Stimulated activated CD8-positive, alpha-beta memory T cell treated with anti-CD3 and anti-CD28 coated beads, Interleukin-7, amount 100 ng/mL, for 4 hours (primary cell): ENCODE measurements at regions not wholly inside any gene's neighbourhood (a gene's known extent, or its start where the extent isn't known, plus 50 kb on each side); places are given as distances from the start of the nearest gene placed in this dataset.
"Not testable (repeated sequence)": the region's sequence is repeated elsewhere in the genome, so short reads cannot be mapped to it uniquely, and the experiment has no call there.

Experiments used
- DNase-seq, 2 donors: peaks; one replicate each; pipeline ENCODE4 v3.0.0-alpha.2; 2020; ENCODE audit warnings: low read depth in 2 of 2

DNA sequence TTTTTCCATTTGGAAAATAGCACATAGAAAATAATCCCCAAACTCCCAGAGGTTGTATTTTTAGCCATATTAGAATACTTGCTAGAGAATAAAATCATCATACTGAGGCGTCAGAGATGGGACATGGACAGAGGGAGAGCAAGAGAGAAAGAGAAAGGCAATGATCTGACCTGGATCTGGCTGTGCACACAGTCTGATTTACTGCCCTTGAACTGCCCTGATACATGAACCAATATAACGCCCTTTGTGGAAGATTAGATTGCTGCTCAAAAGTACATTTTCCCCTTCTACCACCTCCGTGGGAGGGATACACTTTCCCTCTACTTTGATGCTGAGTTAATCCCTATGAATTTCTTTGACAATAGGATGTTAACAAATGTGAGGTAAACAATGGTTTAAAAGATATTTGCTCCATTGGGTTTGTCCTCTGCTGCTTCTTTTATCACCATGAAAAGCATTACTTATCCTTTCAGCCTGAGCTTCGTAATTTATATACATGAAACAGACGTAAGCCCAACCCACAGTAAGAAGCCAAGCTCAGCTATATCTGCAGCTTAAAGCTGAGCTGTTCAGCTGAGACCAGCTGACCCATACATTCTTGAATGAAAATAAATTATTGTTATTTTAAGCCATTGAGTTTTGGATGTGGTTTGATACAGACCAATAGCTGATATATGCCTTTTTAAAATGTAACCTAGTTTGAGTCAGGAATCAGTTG, 1664.6 kb upstream of the CELF4 start:
- no peak for DNase-seq

DNA sequence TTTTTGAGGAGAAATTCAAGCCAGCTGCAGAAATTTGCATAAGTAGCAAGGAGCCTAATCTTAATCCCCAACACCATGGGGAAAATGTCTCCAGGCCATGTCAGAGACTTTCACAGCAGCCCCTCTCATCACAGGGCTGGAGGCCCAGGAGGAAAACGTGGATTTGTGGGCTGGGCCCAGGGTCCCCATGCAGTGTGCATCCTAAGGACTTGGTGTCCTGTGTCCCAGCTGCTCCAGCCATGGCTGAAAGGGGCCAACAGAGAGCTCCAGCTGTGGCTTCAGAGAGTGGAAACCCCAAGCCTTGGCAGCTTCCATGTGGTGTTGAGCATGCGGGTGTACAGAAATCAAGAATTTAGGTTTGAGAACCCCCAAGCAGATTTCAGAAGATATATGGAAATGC, 1662.2 kb upstream of the CELF4 start:
- DNase-seq: not testable (repeated sequence)

DNA sequence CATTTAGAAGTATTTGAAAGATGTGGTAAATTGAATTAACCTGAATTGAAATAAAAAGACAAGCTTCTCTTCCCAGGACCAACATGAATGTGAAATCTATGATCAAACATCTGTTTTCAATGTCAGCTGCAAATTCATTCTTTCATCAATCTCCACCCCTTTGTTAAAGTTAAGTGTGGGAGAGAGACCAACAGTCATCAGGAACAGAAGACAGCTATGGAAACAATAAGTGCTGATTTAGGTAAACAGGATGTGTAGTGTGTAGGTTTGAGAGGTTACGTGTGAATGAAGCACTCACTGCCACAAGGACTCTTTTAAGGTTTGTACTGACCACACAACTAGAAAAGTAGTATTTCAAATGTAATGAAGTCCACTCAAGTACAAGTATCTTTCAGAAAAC, 1659.8 kb upstream of the CELF4 start:
- no peak for DNase-seq

DNA sequence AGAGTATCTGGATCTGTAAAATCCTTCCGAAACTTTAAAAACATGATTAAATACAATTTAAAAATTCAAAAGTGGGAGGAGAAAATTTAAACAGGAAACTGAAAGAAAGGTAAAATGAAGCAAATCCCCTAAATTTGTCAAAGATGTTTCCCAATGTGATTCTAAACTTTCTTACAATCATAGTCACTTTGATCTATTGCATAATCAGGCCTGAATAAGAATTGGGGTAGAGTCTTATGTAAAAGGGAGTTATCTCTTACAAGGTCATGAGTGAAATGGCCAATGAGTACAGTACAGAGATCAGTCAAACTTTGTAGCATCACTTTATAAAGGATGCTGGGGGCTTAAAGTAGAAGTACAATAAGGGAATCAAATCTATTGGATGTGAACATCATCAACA, 1657.7 kb upstream of the CELF4 start:
- no peak for DNase-seq

DNA sequence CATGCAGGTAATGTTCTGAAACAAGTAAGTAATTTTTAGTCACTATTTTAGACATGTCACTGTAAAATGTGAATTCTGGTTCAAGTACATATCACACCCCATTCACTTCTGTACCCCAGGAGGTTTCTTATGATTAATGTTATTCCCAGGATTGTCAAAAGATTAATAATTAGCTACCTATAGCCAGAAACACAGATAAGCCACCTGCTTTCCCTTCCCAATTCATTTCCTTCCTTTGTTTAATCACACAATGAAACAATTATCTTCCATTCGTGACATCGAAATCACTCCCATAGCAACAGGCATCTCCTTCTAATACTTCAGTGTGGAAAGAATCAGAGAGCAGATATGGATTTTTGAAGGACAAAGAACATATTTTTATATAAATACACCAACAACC, 1650.3 kb upstream of the CELF4 start:
- DNase-seq: no peak

DNA sequence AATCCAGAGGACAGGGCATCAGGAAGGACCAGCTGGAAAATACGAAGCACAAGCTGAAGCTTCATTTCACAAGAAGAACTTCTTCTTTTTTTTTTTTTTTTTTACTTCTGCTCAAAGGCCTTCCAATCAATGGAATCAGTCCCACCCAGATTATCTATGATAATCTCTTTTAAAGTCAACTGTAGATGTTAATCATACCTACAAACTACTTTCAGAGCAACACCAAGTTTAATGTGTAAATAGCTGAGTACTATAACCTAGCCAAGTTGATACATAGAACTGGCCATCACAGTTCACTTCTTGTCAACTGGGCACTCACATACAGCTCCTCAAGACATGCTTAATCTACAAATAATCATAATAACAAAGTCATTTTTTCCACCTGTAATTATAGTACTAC, 1645.9 kb upstream of the CELF4 start:
- DNase-seq: no peak

DNA sequence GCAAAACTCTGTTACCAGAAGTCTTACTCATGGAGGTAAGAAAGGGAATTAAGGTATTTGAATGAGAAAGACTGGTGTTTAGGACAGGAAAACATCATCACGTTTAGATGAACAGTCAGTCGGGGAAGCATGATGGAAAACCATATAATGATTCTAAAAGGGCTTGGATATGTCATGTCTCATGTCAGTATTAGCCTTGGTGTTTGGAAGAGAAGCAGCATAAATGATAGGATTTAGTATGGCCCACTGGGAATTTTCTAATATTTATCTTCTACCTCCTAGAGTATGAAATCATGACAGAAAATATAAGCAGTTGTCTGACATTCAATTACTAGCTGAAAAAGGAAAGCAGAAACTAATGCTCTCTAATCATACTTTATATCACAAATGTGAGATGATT, 1643.6 kb upstream of the CELF4 start:
- DNase-seq: no peak

DNA sequence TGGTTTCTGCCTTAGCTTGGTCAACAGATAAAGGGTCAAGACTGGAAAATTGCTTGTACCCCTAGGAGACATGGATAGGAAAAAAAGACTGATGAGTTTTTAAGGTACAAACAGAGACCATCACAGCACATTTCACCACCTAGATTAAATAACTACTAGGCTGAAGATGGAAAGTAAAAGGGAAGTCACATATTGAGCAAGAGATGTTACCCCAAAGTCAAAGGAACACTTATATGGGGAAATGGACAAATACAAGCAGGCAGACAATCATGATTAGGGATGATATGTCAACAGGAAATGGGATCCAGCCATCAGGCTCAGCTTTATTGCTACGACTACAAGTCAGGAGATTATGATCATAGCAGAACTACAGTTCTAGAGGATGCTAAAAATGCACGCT, 1643.1 kb upstream of the CELF4 start:
- DNase-seq: no peak

DNA sequence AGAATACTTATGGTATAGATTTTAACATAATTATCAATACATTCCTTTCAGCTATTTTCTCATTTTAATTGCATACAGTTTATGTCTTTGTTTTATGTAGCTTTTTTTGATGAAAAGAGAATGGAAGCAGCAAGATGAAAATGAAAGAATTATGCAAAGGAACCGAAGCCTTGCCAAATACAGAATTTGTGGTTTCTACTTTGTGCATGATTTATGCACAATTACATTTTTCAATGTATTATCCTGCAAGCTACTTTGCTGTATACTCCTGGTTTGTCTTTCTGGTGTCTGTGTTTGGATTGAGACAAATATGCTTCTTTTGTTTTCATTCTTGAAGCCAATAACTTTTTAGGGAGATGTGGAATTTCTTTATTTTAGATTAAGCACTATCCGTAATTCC, 1642.6 kb upstream of the CELF4 start:
- no peak for DNase-seq

DNA sequence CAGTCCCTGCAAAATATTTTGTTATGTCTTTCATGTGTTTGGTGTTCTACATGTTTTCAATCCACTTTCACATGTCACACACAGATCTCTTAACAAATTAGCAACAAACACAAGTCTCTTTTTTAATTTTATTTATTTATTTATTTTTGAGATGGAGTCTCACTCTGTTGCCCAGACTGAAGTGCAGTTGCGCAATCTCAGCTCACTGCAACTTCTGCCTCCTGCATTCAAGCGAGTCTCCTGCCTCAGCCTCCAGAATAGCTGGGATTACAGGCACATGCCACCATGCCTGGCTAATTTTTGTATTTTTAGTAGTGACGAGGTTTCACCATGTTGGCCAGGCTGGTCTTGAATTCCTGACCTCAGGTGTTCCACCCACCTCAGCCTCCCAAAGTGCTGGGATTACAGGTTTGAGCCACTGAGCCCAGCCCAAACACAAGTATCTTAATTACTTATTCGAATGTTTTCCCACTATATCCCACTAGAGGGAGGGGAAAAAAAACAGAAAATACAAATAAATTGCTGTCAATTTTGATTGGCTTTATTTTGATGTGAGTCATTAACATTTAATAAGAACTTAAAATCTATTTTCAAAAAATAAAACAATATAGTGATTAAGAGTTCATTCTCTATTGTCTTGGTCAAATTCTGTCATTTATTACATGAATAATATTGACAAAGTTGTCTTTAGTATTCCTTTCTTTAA, 1641.0 kb upstream of the CELF4 start:
- not testable (repeated sequence) for DNase-seq

DNA sequence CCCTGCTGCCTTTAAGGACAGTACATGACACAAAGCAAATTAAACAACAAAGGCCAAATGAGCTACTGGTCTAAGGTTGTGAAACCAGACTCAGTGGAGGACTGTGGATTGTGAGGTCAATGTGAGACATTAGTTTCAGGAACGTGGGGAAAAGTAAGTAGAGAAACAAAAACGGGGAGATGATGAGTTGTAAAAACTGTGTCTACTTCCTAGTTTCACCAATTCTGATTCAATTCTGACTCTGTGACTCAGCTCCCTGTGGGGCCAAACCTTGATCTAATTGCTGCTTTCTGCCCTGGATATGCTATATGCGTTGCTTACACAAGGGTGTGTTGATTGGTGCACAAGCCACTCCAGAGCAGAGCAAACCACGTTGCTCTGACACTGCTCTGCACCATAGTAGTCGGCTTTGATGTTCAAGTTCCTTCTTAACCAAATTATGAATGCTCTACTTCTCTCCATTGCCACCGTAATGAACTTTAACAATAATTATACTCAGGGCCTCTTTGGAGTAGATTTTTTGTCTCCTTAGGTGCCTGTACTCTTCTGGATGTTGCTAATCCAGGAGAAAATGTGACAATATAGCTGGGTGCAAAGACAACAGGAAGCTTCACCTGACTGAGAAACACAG, 1640.1 kb upstream of the CELF4 start:
- DNase-seq: no peak

DNA sequence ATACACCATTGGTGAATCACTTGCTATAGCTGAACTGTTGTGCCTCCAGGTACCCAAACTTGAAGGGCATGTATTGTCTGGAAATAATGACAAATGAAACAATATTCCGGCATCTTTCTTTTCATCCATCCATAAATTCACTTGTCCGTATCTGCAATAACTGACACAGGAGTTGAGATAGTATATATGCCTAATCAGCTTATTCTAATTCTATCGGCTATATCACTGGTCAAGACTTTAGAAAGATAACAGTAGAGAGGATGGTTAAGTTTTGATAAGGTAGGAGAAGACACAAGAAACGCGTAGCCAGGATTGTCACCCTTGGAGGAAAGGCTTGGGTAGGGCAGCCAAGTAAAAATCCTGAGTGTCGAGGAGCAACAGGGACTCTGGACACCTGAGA, 1634.6 kb upstream of the CELF4 start:
- DNase-seq: no peak

DNA sequence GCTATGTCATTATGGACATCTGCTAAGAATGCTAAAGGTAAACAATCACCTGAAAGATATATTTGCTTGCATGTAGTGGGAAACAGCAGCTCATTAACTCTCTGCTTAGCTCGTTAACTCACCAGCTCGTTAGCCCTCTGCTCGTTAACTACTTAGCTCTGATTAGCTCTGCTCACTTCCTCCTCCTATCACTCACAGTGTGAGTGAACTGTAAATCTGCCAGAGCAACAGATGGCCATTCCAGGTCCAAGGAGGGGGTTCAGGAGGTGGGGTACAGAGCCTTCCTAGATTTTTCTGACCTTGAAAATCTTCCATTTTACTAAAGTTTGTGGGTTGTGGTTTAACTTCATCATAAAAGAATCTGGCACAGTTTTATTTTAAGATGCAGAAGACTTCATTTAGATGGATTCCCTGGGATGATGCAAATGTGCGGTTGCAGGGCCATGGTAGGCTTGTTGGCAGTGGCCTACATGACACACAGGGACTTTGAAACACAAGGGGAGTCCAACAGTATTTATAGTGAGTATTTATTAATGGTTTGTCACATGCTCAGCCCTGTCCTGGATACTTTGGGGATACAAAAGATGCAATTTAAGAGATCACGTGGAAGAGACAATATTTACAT, 1633.7 kb upstream of the CELF4 start:
- DNase-seq: no peak

DNA sequence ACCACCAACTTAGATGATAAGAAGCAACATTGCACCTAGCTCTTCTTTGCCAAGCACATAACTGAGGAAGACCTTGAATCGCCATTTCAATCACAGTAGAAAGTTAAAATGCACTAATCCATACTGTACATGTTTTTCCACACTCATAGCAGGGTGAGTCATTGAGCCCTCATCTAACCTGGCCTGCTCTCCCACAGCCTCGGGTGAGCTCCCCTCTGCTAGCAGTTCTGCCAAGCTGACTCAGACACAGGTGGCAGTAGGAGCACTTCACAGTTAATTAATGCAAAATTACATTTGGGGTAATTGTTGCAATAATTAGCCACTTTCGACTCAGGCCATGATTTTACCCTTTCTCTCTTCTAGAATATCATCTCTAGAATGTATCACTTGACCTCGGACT, 1632.8 kb upstream of the CELF4 start:
- no peak for DNase-seq

DNA sequence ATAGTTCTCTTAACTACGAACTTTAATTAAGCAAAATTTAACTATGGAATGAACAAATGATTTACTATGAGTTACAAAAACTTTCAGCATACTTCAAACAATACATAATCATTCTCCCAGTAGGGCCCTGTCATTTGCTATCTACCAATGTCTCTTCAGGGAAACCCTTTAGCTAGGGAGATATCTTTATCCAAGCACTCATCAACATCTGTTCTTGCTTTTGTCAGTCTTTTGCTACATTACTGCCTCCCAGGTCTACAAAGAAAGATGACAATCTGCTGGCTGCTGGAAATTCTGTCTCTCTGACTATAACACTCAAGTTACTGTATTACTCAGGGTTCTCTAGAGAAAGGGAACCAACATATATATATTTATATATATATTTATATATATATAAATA, 1626.3 kb upstream of the CELF4 start:
- DNase-seq: no peak

DNA sequence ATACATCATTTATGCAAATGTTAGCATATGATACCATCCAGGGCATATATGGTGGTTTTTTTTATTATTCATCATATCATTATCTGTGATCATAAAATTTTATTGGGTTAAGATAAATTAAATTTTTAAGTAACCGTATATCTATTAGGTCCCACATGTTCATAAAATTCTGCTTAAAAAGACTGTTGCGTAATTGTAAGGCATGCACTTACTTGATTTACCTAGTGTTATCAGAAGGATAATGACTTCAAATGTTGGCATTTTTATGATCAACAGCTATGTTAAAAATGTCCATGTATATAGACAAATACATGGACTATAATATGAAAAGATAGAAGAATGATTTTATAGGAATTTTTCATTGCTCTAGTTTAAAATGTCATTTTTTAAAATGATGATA, 1625.5 kb upstream of the CELF4 start:
- no peak for DNase-seq

DNA sequence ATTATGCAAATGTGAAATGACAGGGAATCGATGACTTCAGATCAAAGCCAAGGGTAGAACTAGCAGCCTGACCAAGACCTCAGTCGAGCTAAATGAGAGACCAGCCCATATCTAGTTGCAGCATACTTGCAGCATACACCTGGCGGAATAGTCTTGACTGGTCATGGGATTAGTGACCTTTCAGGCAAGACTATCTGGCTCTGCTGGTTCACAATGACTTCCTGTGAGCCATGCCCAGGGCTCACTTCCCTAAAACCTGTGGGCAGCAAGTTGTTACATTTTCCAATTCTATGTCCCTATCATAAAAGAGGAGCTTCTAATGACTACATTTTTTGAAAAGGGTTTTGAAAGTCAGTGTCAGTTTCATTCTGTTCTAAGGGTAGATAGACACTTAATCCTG, 1624.9 kb upstream of the CELF4 start:
- no peak for DNase-seq

DNA sequence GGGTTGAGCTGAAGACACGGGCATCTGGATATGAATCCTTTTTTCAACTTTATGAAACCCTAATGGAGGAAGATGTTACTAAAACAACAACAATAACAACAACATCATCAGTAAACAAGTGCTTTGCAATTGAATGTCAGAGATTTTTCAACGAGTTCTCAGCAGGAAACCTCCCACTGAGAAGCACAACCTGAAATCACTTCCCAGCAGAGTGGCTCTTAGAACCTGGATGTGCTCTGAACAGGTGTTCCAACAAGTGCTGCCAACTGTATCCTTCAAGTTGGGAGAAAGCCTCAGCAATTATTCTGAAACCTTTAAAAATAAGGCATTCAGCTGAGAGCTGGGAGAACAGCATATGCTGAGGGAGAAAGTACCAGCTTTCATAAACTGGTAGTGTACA, 1622.7 kb upstream of the CELF4 start:
- DNase-seq: no peak

DNA sequence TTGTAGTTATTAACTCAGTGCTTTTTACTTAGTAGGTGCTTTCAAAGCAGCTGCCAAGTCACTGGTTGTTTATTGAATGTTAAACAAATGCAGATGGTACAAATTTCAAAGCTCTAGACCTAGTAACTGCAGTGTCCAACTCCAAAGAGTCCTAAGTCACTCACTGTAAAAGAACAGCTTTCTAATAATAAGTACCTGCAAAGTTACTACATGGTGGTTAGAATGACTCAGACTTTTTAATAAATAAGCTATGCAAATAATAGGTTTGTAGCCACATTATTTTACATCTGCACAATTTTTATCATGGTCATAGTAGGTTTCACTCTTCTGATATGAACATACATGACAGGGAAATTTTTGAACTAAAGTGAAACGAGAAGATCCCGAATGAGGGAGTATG, 1620.4 kb upstream of the CELF4 start:
- no peak for DNase-seq

DNA sequence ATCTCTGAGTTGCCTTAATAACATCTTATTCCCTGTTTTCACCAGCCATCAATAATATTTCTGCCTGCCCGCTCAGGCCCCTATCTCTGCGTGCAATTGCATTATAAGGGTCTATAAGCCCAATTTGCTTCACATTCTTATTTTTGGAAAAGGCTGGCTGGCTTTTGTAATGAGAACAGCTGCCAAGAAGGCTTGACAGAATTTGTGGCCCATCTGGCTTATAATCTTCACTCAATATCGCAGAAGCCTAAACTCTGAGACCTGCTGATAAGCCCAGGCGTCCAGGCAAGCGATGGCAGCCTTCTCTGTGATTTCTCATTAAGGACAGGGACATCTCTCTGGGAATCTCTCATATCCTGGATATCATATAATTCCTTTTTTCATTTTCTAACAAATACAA, 1618.6 kb upstream of the CELF4 start:
- no peak for DNase-seq

DNA sequence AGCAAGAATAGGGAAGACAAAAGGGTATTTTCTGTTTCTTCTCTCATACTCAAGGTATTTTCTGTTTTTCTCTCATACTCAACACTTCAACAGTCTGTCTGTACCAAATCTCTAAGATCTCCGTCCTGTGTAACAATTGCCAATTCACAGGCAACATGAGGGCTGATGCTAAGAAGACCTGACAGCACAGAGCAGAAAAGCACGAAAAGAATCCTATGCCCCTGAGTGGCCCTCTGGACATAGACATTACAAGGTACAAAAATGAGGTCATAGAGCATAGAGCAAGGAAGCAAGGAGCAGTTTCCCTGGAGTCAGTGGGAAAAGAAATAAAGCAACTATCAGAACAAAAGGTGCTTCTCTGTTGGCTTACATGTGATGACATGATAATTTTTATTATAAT, 1612.6 kb upstream of the CELF4 start:
- no peak for DNase-seq

DNA sequence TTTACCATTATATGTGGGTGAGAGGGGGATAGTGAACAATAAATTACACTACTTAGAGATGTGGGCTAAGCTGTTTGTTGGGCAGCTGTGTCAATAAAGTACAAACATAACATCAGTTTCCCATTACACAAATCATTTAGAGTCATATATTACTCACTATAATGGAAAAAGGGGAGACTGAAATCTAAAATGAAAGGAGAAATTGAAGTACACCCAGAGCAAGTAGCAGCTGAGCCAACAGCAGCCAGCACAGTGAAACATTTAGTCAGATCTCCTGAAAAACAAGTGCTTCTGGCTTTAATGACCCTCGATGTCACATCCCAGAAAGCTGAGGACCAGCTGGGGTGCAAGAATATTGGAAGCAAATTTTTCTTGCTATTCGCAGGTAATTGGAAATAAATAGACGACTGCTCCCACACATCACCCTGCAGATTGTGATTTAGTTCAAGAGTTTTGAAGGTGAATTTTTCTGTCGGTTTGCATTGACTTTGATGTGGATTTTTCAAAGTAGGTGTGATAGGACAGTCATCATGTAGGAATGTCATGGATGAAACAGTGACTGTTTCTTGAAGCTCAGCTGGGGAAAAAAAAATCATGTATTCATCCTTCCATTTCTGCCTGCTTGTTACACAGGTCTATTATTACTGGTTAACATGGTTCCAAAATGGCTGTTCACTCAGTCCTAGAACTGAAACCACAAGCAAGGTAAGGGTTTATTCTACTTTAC, 1607.3 kb upstream of the CELF4 start:
- no peak for DNase-seq
